ENCODE measurements at regions not wholly inside any gene's neighbourhood (a gene's known extent, or its start where the extent isn't known, plus 50 kb on each side); places are given as distances from the start of the nearest gene placed in this dataset.

- Histone ChIP-seq H2BK120ac (ENCODE audit: insufficient read depth, low read length, poor library complexity) (no peak overlapping the region), H4K8ac (ENCODE audit: low read depth, low read length) (no peak overlapping the region), H3K27me3 (ENCODE audit: insufficient read depth, low read length) (no peaks in the 10 kb centered on the region), H3K27ac (ENCODE audit: low read depth, low read length) (no peak overlapping the region), H2BK5ac (ENCODE audit: low read depth, low read length, poor library complexity) (no peak overlapping the region), H3K23ac (ENCODE audit: low read length) (no peak overlapping the region), H3K4me1 (ENCODE audit: control insufficient read depth in 1 of 2, insufficient read depth in 2 of 2, low read length in 2 of 2) (no peaks in the 10 kb centered on the region), H3K18ac (ENCODE audit: low read length) (no peak overlapping the region), H3K9me3 (ENCODE audit: insufficient read depth, low read depth, low read length) (no peaks in the 10 kb centered on the region), H4K91ac (ENCODE audit: low read depth, low read length) (no peak overlapping the region), H4K12ac (ENCODE audit: low read depth, low read length) (no peak overlapping the region), H2AK5ac (ENCODE audit: low read length) (no peak overlapping the region), H3K79me2 (ENCODE audit: control insufficient read depth, insufficient read depth, low read length, poor library complexity) (no peaks in the 10 kb centered on the region), H3K14ac (ENCODE audit: low read length) (no peak overlapping the region), H3K4me2 (ENCODE audit: low read length) (no peak overlapping the region), H3K9ac (ENCODE audit: low read length) (no peak overlapping the region), H2BK12ac (ENCODE audit: low read length) (no peak overlapping the region), H3K79me1 (ENCODE audit: low read length) (no peaks in the 10 kb centered on the region), H3K36me3 (ENCODE audit: control insufficient read depth in 1 of 2, insufficient read depth in 2 of 2, low read length in 2 of 2) (no peaks in the 10 kb centered on the region), H2AFZ (ENCODE audit: insufficient read depth, low read length, poor library complexity) (no peak overlapping the region), H3K4ac (ENCODE audit: low read depth, low read length) (no peak overlapping the region), H3K4me3 (ENCODE audit: low read depth, low read length) (no peak overlapping the region)
- no peak for DNase-seq
- WGBS (ENCODE audit: extremely low coverage, insufficient coverage, insufficient read length) = 100% methylated on average over 1 of the region's 4 CpGs
These were observed 474.9 kb upstream of the MIR17HG start for GRCh38 chr13:90872491-90873025.

GRCh38 chr13:90880790-90881189, 466.7 kb upstream of the MIR17HG start:
- no peak overlapping the region for H3K23ac ChIP-seq (ENCODE audit: low read length)
- H4K8ac ChIP-seq (ENCODE audit: low read depth, low read length) = no peak overlapping the region
- no peaks in the 10 kb centered on the region for H3K27me3 ChIP-seq (ENCODE audit: insufficient read depth, low read length)
- no peak overlapping the region for H4K12ac ChIP-seq (ENCODE audit: low read depth, low read length)
- no peaks in the 10 kb centered on the region for H3K9me3 ChIP-seq (ENCODE audit: insufficient read depth, low read depth, low read length)
- H2AFZ ChIP-seq (ENCODE audit: insufficient read depth, low read length, poor library complexity) = no peak overlapping the region
- no peak overlapping the region for H3K9ac ChIP-seq (ENCODE audit: low read length)
- no peaks in the 10 kb centered on the region for H3K79me1 ChIP-seq (ENCODE audit: low read length)
- no peak overlapping the region for H3K27ac ChIP-seq (ENCODE audit: low read depth, low read length)
- H3K4me1 ChIP-seq (ENCODE audit: control insufficient read depth in 1 of 2, insufficient read depth in 2 of 2, low read length in 2 of 2) = no peaks in the 10 kb centered on the region
- no peak overlapping the region for H4K91ac ChIP-seq (ENCODE audit: low read depth, low read length)
- H2BK12ac ChIP-seq (ENCODE audit: low read length) = no peak overlapping the region
- DNase-seq = no peak
- H3K4ac ChIP-seq (ENCODE audit: low read depth, low read length) = no peak overlapping the region
- no peak overlapping the region for H3K4me2 ChIP-seq (ENCODE audit: low read length)
- no peak overlapping the region for H3K4me3 ChIP-seq (ENCODE audit: low read depth, low read length)
- no peak overlapping the region for H2BK5ac ChIP-seq (ENCODE audit: low read depth, low read length, poor library complexity)
- no CpG with 5 or more reads among the region's 5 CpGs for WGBS (ENCODE audit: extremely low coverage, insufficient coverage, insufficient read length)
- no peak overlapping the region for H3K14ac ChIP-seq (ENCODE audit: low read length)
- no peak overlapping the region for H2BK120ac ChIP-seq (ENCODE audit: insufficient read depth, low read length, poor library complexity)
- no peak overlapping the region for H2AK5ac ChIP-seq (ENCODE audit: low read length)
- no peak overlapping the region for H3K18ac ChIP-seq (ENCODE audit: low read length)
- no peaks in the 10 kb centered on the region for H3K79me2 ChIP-seq (ENCODE audit: control insufficient read depth, insufficient read depth, low read length, poor library complexity)
- H3K36me3 ChIP-seq (ENCODE audit: control insufficient read depth in 1 of 2, insufficient read depth in 2 of 2, low read length in 2 of 2) = no peaks in the 10 kb centered on the region

- Histone ChIP-seq H2BK12ac (ENCODE audit: low read length) (no peak overlapping the region), H3K36me3 (ENCODE audit: control insufficient read depth in 1 of 2, insufficient read depth in 2 of 2, low read length in 2 of 2) (no peaks in the 10 kb centered on the region), H3K27ac (ENCODE audit: low read depth, low read length) (no peak overlapping the region), H4K91ac (ENCODE audit: low read depth, low read length) (no peak overlapping the region), H3K23ac (ENCODE audit: low read length) (no peak overlapping the region), H3K4ac (ENCODE audit: low read depth, low read length) (no peak overlapping the region), H3K79me1 (ENCODE audit: low read length) (no peaks in the 10 kb centered on the region), H3K4me2 (ENCODE audit: low read length) (no peak overlapping the region), H3K14ac (ENCODE audit: low read length) (no peak overlapping the region), H3K9me3 (ENCODE audit: insufficient read depth, low read depth, low read length) (no peaks in the 10 kb centered on the region), H3K18ac (ENCODE audit: low read length) (no peak overlapping the region), H3K9ac (ENCODE audit: low read length) (no peak overlapping the region), H3K4me3 (ENCODE audit: low read depth, low read length) (no peak overlapping the region), H2AK5ac (ENCODE audit: low read length) (no peak overlapping the region), H3K4me1 (ENCODE audit: control insufficient read depth in 1 of 2, insufficient read depth in 2 of 2, low read length in 2 of 2) (no peaks in the 10 kb centered on the region), H3K79me2 (ENCODE audit: control insufficient read depth, insufficient read depth, low read length, poor library complexity) (no peaks in the 10 kb centered on the region), H4K12ac (ENCODE audit: low read depth, low read length) (no peak overlapping the region), H4K8ac (ENCODE audit: low read depth, low read length) (no peak overlapping the region), H2BK5ac (ENCODE audit: low read depth, low read length, poor library complexity) (no peak overlapping the region), H2BK120ac (ENCODE audit: insufficient read depth, low read length, poor library complexity) (no peak overlapping the region), H2AFZ (ENCODE audit: insufficient read depth, low read length, poor library complexity) (no peak overlapping the region), H3K27me3 (ENCODE audit: insufficient read depth, low read length) (no peaks in the 10 kb centered on the region)
- DNase-seq = no peak
- WGBS (ENCODE audit: extremely low coverage, insufficient coverage, insufficient read length) = no CpG with 5 or more reads among the region's 6 CpGs
These were observed 464.9 kb upstream of the MIR17HG start for GRCh38 chr13:90882551-90882950.

GRCh38 chr13:90883592-90883991, 463.9 kb upstream of the MIR17HG start:
- no peaks in the 10 kb centered on the region for H3K36me3 ChIP-seq (ENCODE audit: control insufficient read depth in 1 of 2, insufficient read depth in 2 of 2, low read length in 2 of 2)
- DNase-seq = no peak
- no peak overlapping the region for H4K8ac ChIP-seq (ENCODE audit: low read depth, low read length)
- no peak overlapping the region for H3K23ac ChIP-seq (ENCODE audit: low read length)
- H3K9ac ChIP-seq (ENCODE audit: low read length) = no peak overlapping the region
- no peak overlapping the region for H2AFZ ChIP-seq (ENCODE audit: insufficient read depth, low read length, poor library complexity)
- no peaks in the 10 kb centered on the region for H3K27me3 ChIP-seq (ENCODE audit: insufficient read depth, low read length)
- no peak overlapping the region for H3K27ac ChIP-seq (ENCODE audit: low read depth, low read length)
- H4K12ac ChIP-seq (ENCODE audit: low read depth, low read length) = no peak overlapping the region
- no peaks in the 10 kb centered on the region for H3K4me1 ChIP-seq (ENCODE audit: control insufficient read depth in 1 of 2, insufficient read depth in 2 of 2, low read length in 2 of 2)
- no peak overlapping the region for H3K4me2 ChIP-seq (ENCODE audit: low read length)
- H4K91ac ChIP-seq (ENCODE audit: low read depth, low read length) = no peak overlapping the region
- no peak overlapping the region for H3K4ac ChIP-seq (ENCODE audit: low read depth, low read length)
- H3K9me3 ChIP-seq (ENCODE audit: insufficient read depth, low read depth, low read length) = no peaks in the 10 kb centered on the region
- WGBS (ENCODE audit: extremely low coverage, insufficient coverage, insufficient read length) = no CpG with 5 or more reads among the region's 2 CpGs
- no peak overlapping the region for H3K14ac ChIP-seq (ENCODE audit: low read length)
- H2AK5ac ChIP-seq (ENCODE audit: low read length) = no peak overlapping the region
- H3K79me2 ChIP-seq (ENCODE audit: control insufficient read depth, insufficient read depth, low read length, poor library complexity) = no peaks in the 10 kb centered on the region
- H3K18ac ChIP-seq (ENCODE audit: low read length) = no peak overlapping the region
- no peak overlapping the region for H3K4me3 ChIP-seq (ENCODE audit: low read depth, low read length)
- no peaks in the 10 kb centered on the region for H3K79me1 ChIP-seq (ENCODE audit: low read length)
- no peak overlapping the region for H2BK5ac ChIP-seq (ENCODE audit: low read depth, low read length, poor library complexity)
- H2BK120ac ChIP-seq (ENCODE audit: insufficient read depth, low read length, poor library complexity) = no peak overlapping the region
- no peak overlapping the region for H2BK12ac ChIP-seq (ENCODE audit: low read length)

All from trophoblast cell (in vitro differentiated cells and primary cell).